Smooth muscle cell (in vitro differentiated cells): ENCODE measurements at regions not wholly inside any gene's neighbourhood (a gene's known extent, or its start where the extent isn't known, plus 50 kb on each side); places are given as distances from the start of the nearest gene placed in this dataset.
A peak's percentile ranks its signal among the peaks of the same experiment; 100 is the strongest.

ENCODE experiments used
- DNase-seq: peaks from one replicate; lab custom pipeline; 2025; ENCODE audit not compliant: unreplicated experiment; lab: John Stamatoyannopoulos, UW
- H2AFZ ChIP-seq: fragments of 200-600 bp; sonication (generic); 2 replicates; pipeline ENCODE4 v1.6.0; 2016; ENCODE audit warnings: antibody characterized with exemption, low read depth, mild to moderate bottlenecking
- H3F3A ChIP-seq: fragments of 200-600 bp; sonication (generic); 2 replicates; pipeline ENCODE4 v1.6.0; 2017; ENCODE audit warnings: antibody characterized with exemption, low read depth
- H3K27ac ChIP-seq: fragments of 200-600 bp; sonication (generic); 2 replicates; pipeline ENCODE4 v1.5.1; 2016; ENCODE audit warnings: low read depth, mild to moderate bottlenecking
- H3K27me3 ChIP-seq: fragments of 200-600 bp; sonication (generic); 2 replicates; pipeline ENCODE4 v1.6.1; 2016; ENCODE audit warnings: low read depth, mild to moderate bottlenecking
- H3K36me3 ChIP-seq: fragments of 200-600 bp; sonication (generic); 2 replicates; pipeline ENCODE4 v1.5.1; 2016; ENCODE audit warnings: low read depth
- H3K4me1 ChIP-seq: fragments of 200-600 bp; sonication (generic); 2 replicates; pipeline ENCODE4 v1.5.1; 2016; ENCODE audit warnings: low read depth
- H3K4me2 ChIP-seq: fragments of 200-600 bp; sonication (generic); 2 replicates; pipeline ENCODE4 v1.6.0; 2016; ENCODE audit warnings: mild to moderate bottlenecking
- H3K4me3 ChIP-seq: fragments of 200-600 bp; sonication (generic); 2 replicates; pipeline ENCODE4 v1.5.1; 2016; ENCODE audit warnings: mild to moderate bottlenecking
- H3K79me2 ChIP-seq: fragments of 200-600 bp; sonication (generic); 2 replicates; pipeline ENCODE4 v1.6.0; 2016; ENCODE audit warnings: low read depth, mild to moderate bottlenecking
- H3K9ac ChIP-seq: fragments of 200-600 bp; sonication (generic); 2 replicates; pipeline ENCODE4 v1.6.0; 2016; ENCODE audit warnings: low read depth
- H3K9me3 ChIP-seq: fragments of 200-600 bp; sonication (generic); replicated peaks from 2 replicates; pipeline ENCODE4 v1.5.1; 2016; ENCODE audit warnings: low read depth
- H4K20me1 ChIP-seq: fragments of 200-600 bp; sonication (generic); 2 replicates; pipeline ENCODE4 v1.6.0; 2016; ENCODE audit warnings: low read depth
- CTCF ChIP-seq: fragments of 200-600 bp; sonication (generic); IDR thresholded peaks from 2 replicates; pipeline ENCODE4 v1.5.1; 2017; ENCODE audit warnings: borderline replicate concordance, mild to moderate bottlenecking, antibody characterized with exemption; ENCODE audit not compliant: insufficient read depth, poor library complexity, severe bottlenecking
- WGBS: methylation state at CpG from one replicate; pipeline ENCODE4 v1.1.7; 2016; ENCODE audit warnings: low lambda C conversion rate; 5-methylcytosine and 5-hydroxymethylcytosine counted together

- Histone ChIP-seq H3K9ac (no peak overlapping the region), H3K4me2 (no peak overlapping the region), H3K36me3 (no peaks in the 10 kb centered on the region), H3K4me1 (no peaks in the 10 kb centered on the region), H3K27ac (no peak overlapping the region), H3F3A (no peaks in the 10 kb centered on the region), H2AFZ (no peak overlapping the region), H3K4me3 (no peak overlapping the region), H3K9me3 (no peaks in the 10 kb centered on the region), H4K20me1 (no peaks in the 10 kb centered on the region), H3K79me2 (no peaks in the 10 kb centered on the region), H3K27me3 (no peaks in the 10 kb centered on the region)
- 72% methylated on average over 1 of the region's 1 CpG for WGBS
- no peak for DNase-seq
- TF ChIP-seq CTCF: no peak
Observed at GRCh38 chr12:28961948-28962384, 187.1 kb upstream of the FAR2 start.

- Histone ChIP-seq H3K4me2 (no peak overlapping the region), H3K27ac (no peak overlapping the region), H4K20me1 (no peaks in the 10 kb centered on the region), H3K27me3 (no peaks in the 10 kb centered on the region), H3F3A (no peaks in the 10 kb centered on the region), H3K4me3 (no peak overlapping the region), H3K79me2 (no peaks in the 10 kb centered on the region), H3K4me1 (no peaks in the 10 kb centered on the region), H3K9me3 (no peaks in the 10 kb centered on the region), H3K9ac (no peak overlapping the region), H3K36me3 (no peaks in the 10 kb centered on the region), H2AFZ (no peak overlapping the region)
- 34% methylated on average over 2 of the region's 2 CpGs for WGBS
- no peak for DNase-seq
- peak; percentile 42 for TF ChIP-seq CTCF
Observed at GRCh38 chr12:28963554-28963953, 185.5 kb upstream of the FAR2 start.

GRCh38 chr12:28966046-28966780, 182.9 kb upstream of the FAR2 start:
- H3K4me3 ChIP-seq: no peak overlapping the region
- no peak overlapping the region for H3K9ac ChIP-seq
- H2AFZ ChIP-seq: peak overlapping the region; percentile 15
- H3K9me3 ChIP-seq: no peaks in the 10 kb centered on the region
- no peaks in the 10 kb centered on the region for H3F3A ChIP-seq
- no peaks in the 10 kb centered on the region for H4K20me1 ChIP-seq
- WGBS: 89% methylated on average over 3 of the region's 3 CpGs
- H3K27me3 ChIP-seq: no peaks in the 10 kb centered on the region
- no peak for DNase-seq
- H3K4me1 ChIP-seq: no peaks in the 10 kb centered on the region
- no peak overlapping the region for H3K4me2 ChIP-seq
- H3K27ac ChIP-seq: no peak overlapping the region
- H3K79me2 ChIP-seq: no peaks in the 10 kb centered on the region
- no peak for TF ChIP-seq CTCF
- H3K36me3 ChIP-seq: no peaks in the 10 kb centered on the region

GRCh38 chr12:28967426-28967825, 181.7 kb upstream of the FAR2 start:
- no peaks in the 10 kb centered on the region for H3F3A ChIP-seq
- 93% methylated on average over 8 of the region's 8 CpGs for WGBS
- no peak overlapping the region for H3K4me2 ChIP-seq
- no peaks in the 10 kb centered on the region for H3K4me1 ChIP-seq
- no peaks in the 10 kb centered on the region for H3K79me2 ChIP-seq
- no peak overlapping the region for H2AFZ ChIP-seq
- DNase-seq: no peak
- H3K9me3 ChIP-seq: no peaks in the 10 kb centered on the region
- H3K9ac ChIP-seq: no peak overlapping the region
- H3K4me3 ChIP-seq: no peak overlapping the region
- no peaks in the 10 kb centered on the region for H3K36me3 ChIP-seq
- H3K27me3 ChIP-seq: no peaks in the 10 kb centered on the region
- no peak overlapping the region for H3K27ac ChIP-seq
- no peak for TF ChIP-seq CTCF
- no peaks in the 10 kb centered on the region for H4K20me1 ChIP-seq
